GM10248 (cell line): ENCODE measurements at regions not wholly inside any gene's neighbourhood (a gene's known extent, or its start where the extent isn't known, plus 50 kb on each side); places are given as distances from the start of the nearest gene placed in this dataset.

Source experiments
- CTCF ChIA-PET: fragments of 300-600 bp; sonication (Branson Sonifier 250); formaldehyde crosslinking; extraction: SDS; loops from one replicate; lab custom pipeline; 2021; ENCODE audit warnings: antibody characterized with exemption; lab: Yijun Ruan, JAX
- POLR2A ChIA-PET: fragments of 350-650 bp; sonication (Branson Sonifier 250); formaldehyde crosslinking; extraction: SDS; loops from one replicate; lab custom pipeline; 2020; ENCODE audit warnings: antibody characterized with exemption; lab: Yijun Ruan, JAX
- DNase-seq: peaks from one replicate; pipeline ENCODE4 v3.0.0; 2012; ENCODE audit errors: extremely low spot score
- TF ChIP-seq, protein P1 (sequence below): IDR thresholded peaks from 2 replicates; pipeline ENCODE4 v1.5.1; 2012; ENCODE audit warnings: mild to moderate bottlenecking, low read depth; ENCODE audit errors: extremely low read depth, missing control alignments, control extremely low read depth

DNA sequence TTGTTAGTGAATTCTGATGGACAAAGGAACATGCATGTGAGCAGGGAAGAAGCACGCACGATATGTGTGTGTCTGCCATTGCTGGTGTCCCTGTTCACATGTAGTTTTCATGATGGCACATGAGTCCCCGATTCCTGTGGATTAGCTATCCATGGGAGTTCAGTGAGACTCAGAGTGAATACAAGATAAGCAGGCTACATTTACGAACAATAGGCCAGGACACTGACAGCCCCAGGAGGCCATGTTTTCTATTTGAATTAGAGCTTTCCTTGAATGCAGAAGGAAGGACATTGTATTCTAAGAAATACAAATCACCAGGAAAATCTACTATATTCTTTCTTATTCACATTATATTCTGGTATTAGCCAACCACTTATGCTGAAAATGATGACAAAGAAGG is 171.4 kb downstream of the PPP1R2C start:
- no peak for DNase-seq
- CTCF ChIA-PET, result interaction anchor here (2.2 kb wide), 1 partner anchor 8 kb away, joined by 4 read pairs; no protein-coding TSS in a partner anchor
- POLR2A ChIA-PET, result no interaction called here
- TF ChIP-seq, protein P1, sequence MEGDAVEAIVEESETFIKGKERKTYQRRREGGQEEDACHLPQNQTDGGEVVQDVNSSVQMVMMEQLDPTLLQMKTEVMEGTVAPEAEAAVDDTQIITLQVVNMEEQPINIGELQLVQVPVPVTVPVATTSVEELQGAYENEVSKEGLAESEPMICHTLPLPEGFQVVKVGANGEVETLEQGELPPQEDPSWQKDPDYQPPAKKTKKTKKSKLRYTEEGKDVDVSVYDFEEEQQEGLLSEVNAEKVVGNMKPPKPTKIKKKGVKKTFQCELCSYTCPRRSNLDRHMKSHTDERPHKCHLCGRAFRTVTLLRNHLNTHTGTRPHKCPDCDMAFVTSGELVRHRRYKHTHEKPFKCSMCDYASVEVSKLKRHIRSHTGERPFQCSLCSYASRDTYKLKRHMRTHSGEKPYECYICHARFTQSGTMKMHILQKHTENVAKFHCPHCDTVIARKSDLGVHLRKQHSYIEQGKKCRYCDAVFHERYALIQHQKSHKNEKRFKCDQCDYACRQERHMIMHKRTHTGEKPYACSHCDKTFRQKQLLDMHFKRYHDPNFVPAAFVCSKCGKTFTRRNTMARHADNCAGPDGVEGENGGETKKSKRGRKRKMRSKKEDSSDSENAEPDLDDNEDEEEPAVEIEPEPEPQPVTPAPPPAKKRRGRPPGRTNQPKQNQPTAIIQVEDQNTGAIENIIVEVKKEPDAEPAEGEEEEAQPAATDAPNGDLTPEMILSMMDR, result no peak

DNA sequence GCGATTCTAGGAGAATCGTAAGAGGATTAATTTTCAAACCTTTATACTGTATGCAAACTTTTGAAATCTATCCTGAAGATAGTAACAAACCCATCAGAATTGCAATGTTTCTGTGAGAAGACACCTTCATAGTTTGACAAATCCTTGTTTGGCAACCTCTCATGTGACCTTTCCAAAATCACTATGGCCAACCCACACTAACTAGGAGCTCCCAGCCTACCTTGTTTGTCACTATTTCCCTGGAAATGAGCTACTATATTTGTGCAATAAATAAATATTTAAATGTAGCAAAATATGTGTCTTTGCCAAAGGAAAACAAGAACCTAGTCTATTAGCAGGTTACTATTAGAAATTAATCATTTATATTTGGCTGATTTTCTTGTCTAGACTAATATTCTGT is 173.7 kb downstream of the PPP1R2C start:
- ChIA-PET POLR2A (no interaction called here), CTCF (no interaction called here)
- TF ChIP-seq, protein P1, result no peak
- no peak for DNase-seq

DNA sequence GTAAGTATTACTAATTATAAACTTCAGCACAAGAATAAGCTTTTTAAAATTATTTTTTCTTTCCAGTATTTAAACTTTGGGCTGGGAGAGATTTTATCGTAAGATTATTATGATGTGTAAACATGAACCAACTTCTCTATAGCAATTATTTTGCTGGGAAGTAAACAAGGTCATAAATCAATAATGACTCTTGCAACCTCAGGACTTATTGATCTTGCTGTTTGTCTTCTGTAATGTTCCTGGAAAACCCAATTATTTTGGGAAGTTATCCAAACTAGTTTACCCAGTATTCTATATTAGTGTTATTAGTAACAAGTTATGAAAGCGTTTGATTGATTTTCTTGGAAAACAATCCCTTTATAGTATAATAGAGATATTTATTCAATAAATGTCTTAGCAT is 174.9 kb downstream of the PPP1R2C start:
- ChIA-PET CTCF (interaction anchor here (1.3 kb wide), 1 partner anchor 12 kb away, joined by 3 read pairs; no protein-coding TSS in a partner anchor), POLR2A (no interaction called here)
- TF ChIP-seq, protein P1, result no peak
- no peak for DNase-seq

DNA sequence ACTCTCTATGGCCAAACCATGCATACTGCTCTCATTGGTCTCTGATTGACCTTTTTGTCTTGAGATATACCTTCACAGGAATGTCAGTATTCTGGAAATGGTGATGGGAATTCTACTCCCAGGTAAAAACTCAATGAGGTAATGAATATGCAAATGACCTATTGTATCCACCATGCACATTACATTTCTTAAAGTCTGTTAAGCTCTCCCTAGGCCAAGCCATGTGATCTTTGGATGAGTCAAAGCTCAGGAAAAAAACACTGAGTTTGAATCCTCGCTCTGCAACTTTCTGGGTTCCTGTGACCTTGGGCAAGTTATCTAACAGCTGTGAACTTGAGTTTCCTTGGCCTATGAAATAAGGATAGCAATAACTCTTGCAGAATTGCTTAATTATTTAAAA is 175.4 kb downstream of the PPP1R2C start:
- no peak for DNase-seq
- ChIA-PET CTCF (interaction anchor here (1.3 kb wide), 1 partner anchor 12 kb away, joined by 3 read pairs; no protein-coding TSS in a partner anchor), POLR2A (no interaction called here)
- TF ChIP-seq, protein P1, result no peak

DNA sequence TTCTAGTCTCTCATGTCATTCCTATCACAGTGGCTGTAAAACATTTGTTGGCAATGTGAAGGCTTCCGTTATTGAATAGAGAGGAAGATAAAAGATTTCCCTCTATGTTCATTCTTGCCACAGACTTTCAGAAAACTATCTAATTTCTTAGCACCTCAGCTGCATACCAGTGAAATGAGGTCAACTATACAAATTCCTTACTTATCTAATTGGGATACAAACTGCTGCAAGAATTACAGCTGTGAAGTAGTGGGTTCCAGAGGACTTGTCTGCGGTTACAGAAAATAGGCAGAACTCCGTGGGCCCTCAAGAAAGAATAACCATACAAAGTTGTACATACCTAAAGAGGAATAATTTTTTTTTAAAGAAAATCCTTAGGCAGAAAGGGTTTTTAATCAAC is 175.8 kb downstream of the PPP1R2C start:
- POLR2A ChIA-PET, result no interaction called here
- CTCF ChIA-PET, result no interaction called here
- no peak for DNase-seq
- TF ChIP-seq, protein P1, result no peak

DNA sequence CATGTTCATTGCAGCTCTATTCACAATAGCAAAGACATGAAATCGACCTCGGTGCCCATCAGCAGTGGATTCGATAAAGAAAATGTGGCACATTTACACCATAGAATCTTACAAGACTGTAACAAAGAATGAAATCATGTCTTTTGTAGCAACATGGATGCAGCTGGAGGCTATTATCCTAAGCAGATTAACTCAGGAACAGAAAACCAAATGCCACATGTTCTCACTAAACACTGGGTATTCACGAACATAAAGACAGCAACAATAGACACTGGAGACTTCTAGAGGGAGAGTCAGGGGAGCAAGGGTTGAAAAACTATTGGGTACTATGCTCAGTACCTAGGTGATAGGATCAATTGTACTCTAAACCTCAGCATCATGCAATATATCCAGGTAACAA is 180.5 kb downstream of the PPP1R2C start:
- no peak for DNase-seq
- ChIA-PET POLR2A (no interaction called here), CTCF (interaction anchor here (0.6 kb wide), 1 partner anchor 18 kb away, joined by 3 read pairs; no protein-coding TSS in a partner anchor)
- TF ChIP-seq, protein P1, result no peak
